ENCODE measurements at regions not wholly inside any gene's neighbourhood (a gene's known extent, or its start where the extent isn't known, plus 50 kb on each side); places are given as distances from the start of the nearest gene placed in this dataset.

DNA sequence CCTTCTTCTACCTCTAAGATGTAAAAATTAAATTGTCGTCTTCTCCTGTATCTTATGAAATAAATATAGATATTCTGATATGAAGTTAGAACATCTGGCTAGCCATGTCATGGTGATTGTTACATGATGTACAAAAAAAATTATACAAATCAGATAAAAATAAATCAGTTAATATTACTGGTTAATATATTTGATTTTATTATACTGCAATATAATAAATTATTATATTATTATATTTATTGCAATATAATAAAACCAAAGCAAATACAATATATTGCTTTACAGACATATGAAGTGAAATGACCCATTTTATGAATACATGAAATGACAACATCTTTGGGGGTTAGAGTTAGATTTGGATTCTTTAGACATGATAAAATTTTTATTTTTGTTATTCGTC, 72.3 kb upstream of the NAALADL2 start:
- no peak for DNase-seq

DNA sequence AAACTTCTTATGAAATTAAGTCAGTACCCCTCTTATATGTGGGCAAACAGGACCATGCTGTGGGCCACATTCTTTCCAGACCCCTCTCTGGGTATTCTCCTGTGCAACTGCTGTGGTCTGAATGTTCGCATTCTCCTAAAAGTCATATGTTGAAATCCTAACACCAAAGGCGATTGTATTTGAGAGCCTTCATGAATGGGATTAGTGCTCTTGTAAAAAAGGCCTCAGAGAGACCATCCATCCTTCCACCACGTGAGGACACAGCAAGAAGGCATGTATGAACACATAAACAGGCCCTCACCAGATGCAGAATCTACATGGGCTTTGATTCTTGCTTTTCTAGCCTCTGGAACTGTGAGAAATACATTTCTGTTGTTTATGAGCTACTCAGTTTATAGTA, 68.0 kb upstream of the NAALADL2 start:
- DNase-seq = no peak

DNA sequence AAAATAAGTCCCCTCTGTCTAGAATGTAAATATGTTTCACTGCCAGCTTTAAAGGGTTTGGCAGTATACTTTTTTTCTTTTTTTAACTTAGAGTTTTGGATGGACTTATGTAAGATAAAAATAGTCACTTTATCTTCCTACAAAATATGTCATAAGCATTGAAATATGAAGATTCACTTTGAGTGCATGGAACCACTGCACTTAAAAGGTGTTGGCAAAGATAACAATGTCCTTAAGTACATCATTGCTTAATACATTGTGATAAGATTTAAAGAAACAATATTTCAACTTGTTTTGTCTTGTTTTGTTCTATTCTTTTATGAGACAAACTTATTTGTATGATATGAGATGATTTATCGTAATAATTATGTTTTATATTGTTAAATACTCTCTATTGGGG, 66.3 kb upstream of the NAALADL2 start:
- no peak for DNase-seq
